HG03095 (cell line): ENCODE measurements at regions not wholly inside any gene's neighbourhood (a gene's known extent, or its start where the extent isn't known, plus 50 kb on each side); places are given as distances from the start of the nearest gene placed in this dataset.
"Not testable (repeated sequence)": the region's sequence is repeated elsewhere in the genome, so short reads cannot be mapped to it uniquely, and the experiment has no call there.

Source experiments
- ATAC-seq: cut with Tn5 transposase; IDR thresholded peaks from one replicate; pipeline ENCODE4 v1.9.1; 2021; ENCODE audit warnings: moderate library complexity; ENCODE audit not compliant: unreplicated experiment

- no peak for ATAC-seq
These were observed 578.1 kb downstream of the PIK3C3 start for GRCh38 chr18:42533009-42533575.

DNA sequence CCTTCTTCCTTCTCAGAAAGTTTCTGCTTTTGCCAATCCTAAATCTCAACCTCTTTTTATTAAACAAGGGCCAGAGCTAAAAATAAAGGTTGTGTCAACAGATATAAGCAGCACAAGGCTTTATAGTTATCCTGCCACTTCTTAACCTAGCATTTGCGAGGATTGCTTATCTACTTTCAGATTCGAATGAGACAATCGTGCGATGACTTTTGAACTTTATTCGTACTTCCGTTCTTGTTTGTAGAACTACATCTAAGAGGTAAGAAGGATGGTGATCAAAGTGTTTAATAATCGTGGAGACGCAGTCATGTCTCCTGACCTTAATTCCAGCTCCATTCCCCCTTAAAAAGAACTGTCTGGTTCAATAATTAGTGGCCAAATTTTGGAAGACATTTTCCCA is 578.6 kb downstream of the PIK3C3 start:
- ATAC-seq = no peak

- no peak for ATAC-seq
These were observed 579.3 kb downstream of the PIK3C3 start for GRCh38 chr18:42534313-42534712.

DNA sequence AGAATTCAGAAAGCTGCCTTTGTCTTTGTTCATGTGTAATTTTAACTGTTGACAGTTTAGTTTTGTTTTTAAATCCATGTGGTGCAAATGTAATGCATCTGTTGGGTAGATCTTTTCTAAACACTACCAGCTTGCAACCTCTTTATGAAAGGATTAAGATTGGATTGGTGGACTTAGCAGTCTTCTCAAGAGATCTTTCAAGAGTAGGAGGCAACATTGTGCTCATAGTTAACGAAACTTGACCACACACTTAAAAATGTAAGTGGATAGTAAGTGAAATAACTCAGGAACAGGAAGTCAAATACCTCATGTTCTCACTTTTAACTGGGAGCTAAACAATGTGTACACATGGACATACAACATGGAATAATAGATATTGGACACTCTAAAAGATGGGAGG is 579.0 kb downstream of the RIT2 start:
- ATAC-seq = no peak

GRCh38 chr18:42537291-42537690 is 578.2 kb downstream of the RIT2 start:
- no peak for ATAC-seq

DNA sequence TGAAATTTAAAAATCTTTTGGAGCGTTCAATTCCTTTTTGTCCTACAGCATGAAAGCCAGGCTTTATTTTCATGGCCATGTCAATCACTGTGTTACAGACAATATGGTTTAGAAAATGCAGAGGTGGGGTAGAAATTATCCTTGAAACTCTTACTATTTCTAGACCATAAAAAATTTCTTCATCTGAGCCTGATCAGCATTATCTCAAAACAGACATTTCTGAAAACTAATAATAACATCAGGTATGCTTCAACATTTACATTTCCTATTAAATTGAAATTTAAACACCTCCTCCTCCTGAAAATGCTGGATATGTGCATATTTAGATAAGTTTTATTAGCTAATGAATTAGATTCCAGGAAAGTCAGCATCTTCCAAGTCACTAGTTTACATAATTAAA is 570.6 kb downstream of the RIT2 start:
- no peak for ATAC-seq

DNA sequence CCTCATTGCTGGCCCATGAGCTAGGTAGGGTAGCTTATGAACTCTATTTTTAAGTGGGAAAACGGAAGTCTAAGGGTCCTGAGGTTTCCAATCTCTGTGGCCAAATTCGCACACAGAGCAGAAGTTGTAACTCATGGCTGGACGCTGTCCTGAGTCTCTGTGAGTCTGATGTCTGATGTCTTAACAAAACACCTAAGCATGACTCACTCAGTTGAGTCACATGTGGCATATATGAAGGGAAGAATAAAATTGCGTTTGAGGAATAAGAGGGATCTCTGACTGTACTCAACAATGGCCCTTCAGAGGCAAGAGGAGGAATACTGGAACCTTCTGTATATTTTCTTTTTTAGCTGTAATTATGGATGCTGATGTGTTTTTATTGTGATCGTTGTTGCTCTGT is 569.7 kb downstream of the RIT2 start:
- no peak for ATAC-seq

- ATAC-seq = no peak
These were observed 567.0 kb downstream of the RIT2 start for GRCh38 chr18:42548493-42548892.

DNA sequence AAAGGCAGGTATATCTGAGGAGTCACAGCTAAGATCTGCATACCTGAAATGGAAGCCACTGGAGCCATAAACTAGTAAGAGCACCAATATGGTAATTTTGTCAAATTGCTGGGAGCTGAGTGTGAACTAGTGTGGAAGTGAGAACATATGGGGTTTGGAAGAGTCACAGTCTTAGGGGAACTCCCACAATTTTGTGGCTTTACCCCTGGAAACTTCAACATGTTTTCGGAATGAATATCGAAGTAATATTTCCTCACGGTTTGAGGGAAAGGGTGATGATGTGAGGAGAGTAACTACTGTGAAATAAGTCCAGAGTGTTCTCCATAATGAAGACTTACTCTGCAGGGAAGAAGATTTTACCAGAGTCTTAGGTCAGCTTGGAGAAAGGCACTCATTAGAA is 565.9 kb downstream of the RIT2 start:
- no peak for ATAC-seq

- ATAC-seq = not testable (repeated sequence)
These were observed 562.9 kb downstream of the RIT2 start for GRCh38 chr18:42552559-42552958.

- no peak for ATAC-seq
These were observed 556.3 kb downstream of the RIT2 start for GRCh38 chr18:42559069-42559690.

- no peak for ATAC-seq
These were observed 554.0 kb downstream of the RIT2 start for GRCh38 chr18:42561521-42561920.

GRCh38 chr18:42563995-42564394 is 551.5 kb downstream of the RIT2 start:
- no peak for ATAC-seq

DNA sequence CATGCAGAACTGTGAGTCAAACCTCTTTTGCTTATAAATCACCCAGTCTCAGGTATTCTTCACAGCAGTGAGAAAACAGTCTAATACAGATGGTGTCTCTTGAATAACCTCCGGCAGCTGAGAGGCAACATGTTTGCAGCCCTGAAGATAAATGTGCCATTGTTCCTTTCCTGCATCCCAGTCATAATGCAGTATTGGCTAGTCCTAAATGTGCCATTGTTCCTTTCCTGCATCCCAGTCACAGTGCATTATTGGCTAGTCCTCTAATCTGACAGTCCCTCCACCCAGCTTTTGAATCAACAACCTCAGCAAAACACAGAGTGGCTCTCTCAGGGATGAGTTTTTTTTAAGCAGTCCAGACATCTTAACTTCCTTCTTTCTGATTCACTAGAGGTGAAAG is 550.7 kb downstream of the RIT2 start:
- ATAC-seq = no peak

DNA sequence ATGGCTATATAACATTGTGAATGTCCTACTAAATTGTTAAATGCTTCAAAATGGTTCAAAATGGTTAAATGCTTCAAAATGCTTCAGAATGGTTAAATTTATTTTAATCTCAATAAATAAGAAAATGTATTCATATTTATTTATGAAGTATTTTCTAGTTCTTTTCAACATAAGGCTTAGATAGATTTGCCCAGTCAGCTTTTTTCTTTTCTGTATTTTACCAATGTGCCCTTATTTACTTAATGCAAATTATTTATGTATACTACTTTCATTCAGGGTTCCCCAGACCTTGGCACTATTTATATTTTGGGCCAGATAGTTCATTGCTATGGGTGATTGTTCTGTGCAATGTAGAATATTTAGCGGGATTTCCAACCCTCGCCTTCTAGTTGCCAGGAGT is 546.7 kb downstream of the RIT2 start:
- ATAC-seq = no peak

- no peak for ATAC-seq
These were observed 540.6 kb downstream of the RIT2 start for GRCh38 chr18:42574871-42575270.

DNA sequence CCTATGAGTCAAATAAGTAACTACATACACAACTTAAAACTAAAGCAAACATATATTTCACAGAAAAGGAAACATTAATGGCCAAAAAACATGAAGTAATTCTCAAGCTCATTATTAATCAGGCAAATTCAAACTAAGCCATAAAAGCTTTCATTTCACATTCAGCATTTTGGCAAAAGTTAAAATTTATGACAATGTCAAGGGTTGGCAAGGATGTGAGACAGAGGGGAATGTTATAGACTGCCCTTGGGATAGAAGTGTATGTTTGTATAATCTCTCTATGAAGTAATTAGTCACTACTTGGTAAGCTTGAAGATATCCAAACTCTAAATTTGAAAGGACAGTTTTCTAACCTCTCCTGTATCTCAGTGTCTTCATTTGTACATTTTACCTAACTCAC is 539.4 kb downstream of the RIT2 start:
- no peak for ATAC-seq

DNA sequence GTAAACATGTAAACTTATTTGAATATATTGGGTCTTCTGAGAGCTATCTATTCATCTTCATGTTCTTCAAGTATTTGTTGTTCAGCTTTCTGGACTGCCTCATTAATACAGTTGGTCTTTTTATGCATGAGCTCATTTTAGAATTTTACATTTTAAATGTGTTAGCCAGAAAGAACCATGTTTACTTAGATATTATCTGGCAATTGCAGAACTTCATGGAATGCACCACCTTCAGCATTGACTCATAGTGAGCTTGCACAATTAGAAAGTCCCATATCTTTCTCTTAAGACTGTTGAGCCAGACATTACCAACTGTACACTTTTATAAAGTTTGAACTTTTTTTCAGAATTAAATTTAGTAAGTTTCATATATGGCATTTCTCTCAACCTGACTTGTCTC is 536.7 kb downstream of the RIT2 start:
- ATAC-seq = no peak

GRCh38 chr18:42582266-42582665 is 533.2 kb downstream of the RIT2 start:
- no peak for ATAC-seq

- ATAC-seq = no peak
These were observed 532.2 kb downstream of the RIT2 start for GRCh38 chr18:42583283-42583731.

DNA sequence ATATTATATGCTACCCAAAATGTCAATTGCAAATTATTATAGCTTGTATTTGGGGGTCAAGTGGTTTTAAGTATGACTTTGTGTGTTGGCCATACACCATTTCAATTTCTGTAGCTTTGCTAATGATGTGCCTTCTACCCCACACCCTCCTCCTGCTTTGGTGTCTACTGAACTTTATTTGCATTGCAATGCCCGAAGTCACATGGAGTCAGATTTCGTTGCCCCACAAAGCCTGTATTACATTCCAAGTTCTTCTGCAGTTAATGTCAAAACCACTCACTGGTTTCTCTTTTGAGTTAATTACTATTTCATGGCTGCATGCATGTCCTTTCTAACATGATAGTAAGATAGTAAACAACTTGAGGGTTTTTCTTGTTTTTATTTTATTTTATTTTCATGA is 528.9 kb downstream of the RIT2 start:
- ATAC-seq = no peak

DNA sequence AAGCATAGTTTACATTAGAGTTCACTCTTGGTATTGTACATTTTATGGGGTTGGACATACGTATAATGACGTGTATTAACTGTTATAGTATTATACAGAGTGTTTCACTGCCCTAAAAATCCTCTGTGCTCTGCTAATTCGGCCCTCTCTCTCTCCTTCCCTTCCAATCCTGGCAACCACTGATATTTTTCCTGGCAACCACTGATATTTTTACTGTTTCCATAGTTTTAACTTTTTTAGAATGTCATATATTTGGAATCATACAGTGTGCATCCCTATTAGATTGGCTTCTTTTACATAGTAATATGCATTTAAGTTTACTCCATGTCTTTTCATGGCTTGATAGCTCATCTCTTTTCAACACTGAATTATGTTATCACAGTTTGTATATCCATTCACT is 526.7 kb downstream of the RIT2 start:
- ATAC-seq = no peak

DNA sequence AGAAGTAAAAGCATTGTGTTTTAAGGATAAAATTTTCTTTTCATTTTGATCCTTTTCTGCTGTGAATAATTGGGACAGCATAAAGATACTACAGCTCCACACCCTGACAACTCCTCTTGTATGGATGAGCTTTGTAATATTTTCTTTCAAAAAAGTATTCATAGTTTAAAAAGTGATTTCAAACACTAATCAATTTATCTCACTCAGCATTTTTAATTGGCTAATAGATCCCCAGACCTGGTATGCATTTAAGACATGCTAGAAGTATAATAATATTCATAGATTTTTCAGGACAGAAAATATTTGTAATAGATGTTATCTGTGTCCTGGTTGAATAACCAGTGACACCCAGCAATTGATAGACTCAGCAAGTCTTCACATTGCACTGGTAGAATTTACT is 510.7 kb downstream of the RIT2 start:
- ATAC-seq = no peak
